Stomach smooth muscle (tissue), 2 donors: ENCODE measurements at regions not wholly inside any gene's neighbourhood (a gene's known extent, or its start where the extent isn't known, plus 50 kb on each side); places are given as distances from the start of the nearest gene placed in this dataset.

Experiments
- H3K27ac ChIP-seq: one replicate; pipeline ENCODE4 v1.7.0; 2013; ENCODE audit warnings: mild to moderate bottlenecking, low read length, inconsistent platforms
- H3K27me3 ChIP-seq, 2 donors: one replicate each; pipeline ENCODE4 v1.7.0; 2013; ENCODE audit warnings: low read length in 2 of 2; ENCODE audit not compliant: insufficient read depth in 2 of 2, control insufficient read depth in 1 of 2
- H3K36me3 ChIP-seq, 2 donors: one replicate each; pipeline ENCODE4 v1.7.0; 2013; ENCODE audit warnings: low read length in 2 of 2; ENCODE audit not compliant: control insufficient read depth in 2 of 2, insufficient read depth in 2 of 2
- H3K4me1 ChIP-seq: one replicate; pipeline ENCODE4 v1.7.0; 2013; ENCODE audit warnings: low read length; ENCODE audit not compliant: control insufficient read depth, insufficient read depth
- H3K4me3 ChIP-seq, 2 donors: one replicate each; pipeline ENCODE4 v1.7.0; 2013; ENCODE audit warnings: low read length in 2 of 2
- H3K9ac ChIP-seq, 2 donors: one replicate each; pipeline ENCODE4 v1.7.0; 2013; ENCODE audit warnings: low read length in 2 of 2, mild to moderate bottlenecking in 1 of 2
- H3K9me3 ChIP-seq, 2 donors: one replicate each; pipeline ENCODE4 v1.7.0; 2013; ENCODE audit warnings: low read length in 2 of 2; ENCODE audit not compliant: control insufficient read depth in 2 of 2
- donor health status: healthy.
- donor health status: Pancreatic carcinoma.

DNA sequence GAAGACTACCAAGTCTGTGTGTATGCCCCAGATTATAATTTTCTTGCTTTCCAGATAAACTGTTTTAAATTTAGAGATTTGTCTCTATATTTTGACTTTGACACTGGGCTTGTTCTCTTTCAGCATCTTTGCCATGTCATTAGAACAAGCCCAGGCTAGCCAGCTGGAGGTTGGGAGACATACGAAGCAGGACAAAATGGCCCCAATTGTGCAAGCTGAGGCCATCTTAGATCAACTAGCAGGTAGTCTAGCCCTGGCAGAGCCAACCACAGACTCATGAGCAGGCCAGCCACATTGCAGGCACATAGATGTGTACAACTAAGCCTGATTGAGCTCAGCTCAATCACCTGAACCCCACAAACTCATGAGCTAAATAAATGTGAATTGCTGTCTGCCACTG is 321.4 kb downstream of the ATP23 start:
- Histone ChIP-seq H3K27ac (no peak overlapping the region), H3K27me3 (no peaks in the 10 kb centered on the region), H3K9ac (no peak overlapping the region), H3K4me3 (no peak overlapping the region), H3K36me3 (no peaks in the 10 kb centered on the region), H3K4me1 (no peaks in the 10 kb centered on the region), H3K9me3 (peaks cover 0 to 5% of the 10 kb centered on the region in 2 donors)

DNA sequence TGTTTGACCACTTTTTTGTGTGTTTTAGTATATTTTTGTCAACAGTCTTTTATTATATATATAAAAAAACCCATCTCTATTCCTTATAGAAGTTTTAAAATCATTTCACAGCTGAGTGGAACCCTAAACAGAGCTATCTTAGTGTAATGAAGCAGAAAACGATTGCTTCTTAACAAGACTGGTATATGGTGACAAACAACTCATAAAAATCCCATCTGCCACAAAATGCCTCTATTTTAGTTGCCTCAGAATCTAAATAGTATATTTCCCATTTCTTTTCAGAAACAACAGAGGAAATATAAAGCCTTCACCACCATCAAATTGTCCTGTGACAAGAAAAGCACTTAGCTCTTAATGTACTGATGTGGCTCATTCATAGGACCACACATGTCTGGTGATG is 322.4 kb downstream of the ATP23 start:
- Histone ChIP-seq H3K27ac (no peak overlapping the region), H3K4me3 (no peak overlapping the region), H3K9me3 (peaks cover 0 to 5% of the 10 kb centered on the region in 2 donors), H3K4me1 (no peaks in the 10 kb centered on the region), H3K9ac (no peak overlapping the region), H3K36me3 (no peaks in the 10 kb centered on the region), H3K27me3 (no peaks in the 10 kb centered on the region)

DNA sequence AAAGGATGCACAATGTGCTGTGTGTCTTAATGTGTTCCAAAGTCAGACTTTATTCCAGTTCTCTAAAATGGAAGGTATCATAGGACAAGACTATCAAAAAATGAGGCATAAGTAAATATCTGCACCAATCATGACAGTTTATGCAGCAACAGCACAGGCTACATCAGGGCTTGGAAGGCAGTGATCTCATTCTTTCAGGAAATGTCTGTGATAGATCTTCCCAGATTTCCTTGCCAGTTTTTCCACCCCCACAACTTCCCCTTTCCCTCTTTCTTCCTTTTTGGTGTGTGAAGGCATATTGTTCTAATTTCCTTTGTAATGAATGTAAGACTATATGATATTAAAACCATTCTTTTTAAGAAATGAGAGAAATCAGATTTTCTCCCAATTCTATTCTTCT is 326.7 kb downstream of the ATP23 start:
- H3K27me3 ChIP-seq = no peaks in the 10 kb centered on the region
- no peak overlapping the region for H3K27ac ChIP-seq
- H3K4me1 ChIP-seq = no peaks in the 10 kb centered on the region
- H3K36me3 ChIP-seq = no peaks in the 10 kb centered on the region
- no peak overlapping the region for H3K9ac ChIP-seq
- peaks cover 0 to 5% of the 10 kb centered on the region in 2 donors for H3K9me3 ChIP-seq
- H3K4me3 ChIP-seq = no peak overlapping the region

DNA sequence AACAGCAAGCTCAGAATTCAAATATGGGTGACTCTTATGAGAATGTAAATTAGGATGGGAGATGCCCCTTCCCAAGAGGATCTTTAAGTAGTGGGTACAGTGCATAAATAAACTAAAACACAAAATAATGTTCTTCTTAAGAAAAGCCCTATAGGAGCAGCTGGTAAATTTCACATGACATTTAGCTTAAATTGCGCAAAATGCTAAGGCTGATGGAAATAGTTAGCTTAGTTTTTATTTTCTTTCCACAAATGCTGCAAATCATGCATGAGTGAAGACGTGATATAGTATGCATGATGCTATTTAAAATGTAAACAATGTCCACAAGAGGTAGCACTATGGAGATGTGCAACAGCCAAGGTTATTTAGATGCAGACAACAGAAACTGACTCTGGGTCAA is 328.1 kb downstream of the ATP23 start:
- Histone ChIP-seq H3K4me3 (no peak overlapping the region), H3K36me3 (no peaks in the 10 kb centered on the region), H3K27me3 (no peaks in the 10 kb centered on the region), H3K27ac (no peak overlapping the region), H3K4me1 (no peaks in the 10 kb centered on the region), H3K9me3 (peaks cover 0 to 5% of the 10 kb centered on the region in 2 donors), H3K9ac (no peak overlapping the region)

DNA sequence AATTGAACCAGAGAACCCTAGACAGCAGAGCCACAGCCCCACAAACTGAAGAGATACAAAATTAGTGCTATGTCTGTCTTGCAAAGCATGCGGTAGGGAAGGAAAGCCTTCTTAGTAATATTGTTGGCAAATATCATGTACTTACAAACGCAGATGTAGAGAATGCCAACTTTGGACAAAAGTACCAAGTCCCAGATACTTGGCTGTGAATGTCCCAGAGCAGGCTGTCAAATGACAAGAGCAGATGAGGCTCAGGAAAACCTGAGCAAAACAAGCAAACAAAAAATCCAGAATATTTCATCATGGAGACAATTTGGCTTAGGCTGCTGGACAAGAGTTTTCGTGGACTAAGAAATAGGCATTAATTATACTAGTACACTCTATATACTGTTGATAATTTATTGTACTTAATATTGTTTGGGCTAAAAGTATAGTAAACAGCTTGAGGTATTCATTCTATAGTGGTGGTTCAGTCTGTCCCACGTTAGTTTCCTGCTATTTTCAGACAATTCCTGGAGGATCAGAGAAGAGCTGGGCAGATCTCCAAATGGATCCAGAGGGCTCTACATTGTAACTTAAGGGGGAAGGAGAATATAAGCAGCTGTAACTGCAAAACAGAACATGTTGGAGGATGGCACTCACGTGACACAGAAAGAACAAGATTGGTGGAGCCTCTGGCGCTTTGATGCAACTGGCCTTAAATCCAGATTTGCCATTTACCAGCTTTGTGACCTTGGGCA is 329.8 kb downstream of the ATP23 start:
- H3K36me3 ChIP-seq = no peaks in the 10 kb centered on the region
- H3K27ac ChIP-seq = no peak overlapping the region
- no peaks in the 10 kb centered on the region for H3K4me1 ChIP-seq
- no peak overlapping the region for H3K9ac ChIP-seq
- no peaks in the 10 kb centered on the region for H3K27me3 ChIP-seq
- H3K4me3 ChIP-seq = no peak overlapping the region
- H3K9me3 ChIP-seq = peaks cover 0 to 3% of the 10 kb centered on the region in 2 donors

DNA sequence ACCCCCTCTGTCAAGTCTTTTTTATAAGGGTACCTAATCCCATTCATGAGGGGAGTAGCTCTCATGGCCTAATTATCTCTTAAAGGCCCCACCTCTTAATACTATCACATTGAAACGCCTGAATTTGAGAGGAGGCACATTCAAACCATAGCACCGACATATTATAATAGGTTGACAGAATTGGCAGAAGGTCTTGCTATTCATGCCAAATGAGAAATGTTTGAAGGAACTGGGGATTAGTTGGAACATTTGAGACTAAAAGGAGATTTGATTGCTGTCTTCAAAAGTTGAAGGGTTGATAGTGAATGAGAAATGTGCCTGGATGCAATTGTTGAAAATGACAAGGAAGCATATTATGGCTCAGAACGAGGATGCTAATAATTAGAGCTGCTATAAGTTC is 331.1 kb downstream of the ATP23 start:
- Histone ChIP-seq H3K4me1 (no peaks in the 10 kb centered on the region), H3K9me3 (peaks cover 0 to 3% of the 10 kb centered on the region in 2 donors)

DNA sequence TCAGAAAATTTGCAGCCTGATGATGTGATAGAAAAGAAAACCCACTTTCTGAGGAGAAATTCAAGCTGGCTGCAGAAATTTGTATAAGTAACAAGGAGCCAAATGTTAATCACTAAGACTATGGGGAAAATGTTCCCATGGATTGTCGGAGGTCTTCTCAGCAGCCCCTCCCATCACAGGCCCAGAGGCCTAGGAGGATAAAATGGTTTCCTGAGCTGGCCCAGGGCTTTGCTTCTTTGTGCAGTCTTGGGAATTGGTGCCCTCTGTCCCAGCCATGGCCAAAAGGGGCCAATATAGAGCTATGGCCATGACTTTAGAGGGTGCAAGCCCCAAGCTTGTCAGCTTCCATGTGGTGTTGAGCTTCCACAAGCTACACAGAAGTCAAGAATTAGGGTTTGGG is 335.9 kb downstream of the ATP23 start:
- H3K36me3 ChIP-seq = no peaks in the 10 kb centered on the region
- H3K4me1 ChIP-seq = no peaks in the 10 kb centered on the region
- H3K27me3 ChIP-seq = no peaks in the 10 kb centered on the region
- no peak overlapping the region for H3K9ac ChIP-seq
- H3K27ac ChIP-seq = no peak overlapping the region
- peaks cover 0 to 10% of the 10 kb centered on the region in 2 donors for H3K9me3 ChIP-seq
- no peak overlapping the region for H3K4me3 ChIP-seq

More for the DNA sequence above, 331.1 kb downstream of the ATP23 start:
- H3K9ac ChIP-seq = no peak overlapping the region
- H3K27ac ChIP-seq = no peak overlapping the region
- H3K4me3 ChIP-seq = no peak overlapping the region
- no peaks in the 10 kb centered on the region for H3K36me3 ChIP-seq
- no peaks in the 10 kb centered on the region for H3K27me3 ChIP-seq

DNA sequence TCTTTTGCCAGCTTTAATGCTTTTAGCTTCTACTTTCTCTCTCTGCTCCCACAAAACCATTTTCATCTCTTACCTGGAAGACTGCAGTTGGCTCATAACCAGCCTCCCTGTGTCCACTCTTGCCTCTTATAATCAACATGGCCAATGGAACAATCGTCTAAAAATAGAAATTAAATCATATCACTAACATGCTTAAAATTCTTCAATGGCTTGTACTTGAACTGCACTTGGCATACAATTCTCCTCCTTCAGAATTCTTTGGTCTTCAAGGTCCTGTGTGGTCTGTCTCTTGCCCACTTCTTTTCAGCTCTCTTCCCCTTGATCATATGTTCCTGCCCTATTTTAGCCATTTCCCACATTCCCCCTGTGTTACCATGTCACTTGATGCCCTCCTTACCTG is 342.2 kb downstream of the ATP23 start:
- peaks cover 0 to 4% of the 10 kb centered on the region in 2 donors for H3K9me3 ChIP-seq
- H3K36me3 ChIP-seq = no peaks in the 10 kb centered on the region
- H3K9ac ChIP-seq = no peak overlapping the region
- no peaks in the 10 kb centered on the region for H3K4me1 ChIP-seq
- H3K4me3 ChIP-seq = no peak overlapping the region
- no peaks in the 10 kb centered on the region for H3K27me3 ChIP-seq
- no peak overlapping the region for H3K27ac ChIP-seq

DNA sequence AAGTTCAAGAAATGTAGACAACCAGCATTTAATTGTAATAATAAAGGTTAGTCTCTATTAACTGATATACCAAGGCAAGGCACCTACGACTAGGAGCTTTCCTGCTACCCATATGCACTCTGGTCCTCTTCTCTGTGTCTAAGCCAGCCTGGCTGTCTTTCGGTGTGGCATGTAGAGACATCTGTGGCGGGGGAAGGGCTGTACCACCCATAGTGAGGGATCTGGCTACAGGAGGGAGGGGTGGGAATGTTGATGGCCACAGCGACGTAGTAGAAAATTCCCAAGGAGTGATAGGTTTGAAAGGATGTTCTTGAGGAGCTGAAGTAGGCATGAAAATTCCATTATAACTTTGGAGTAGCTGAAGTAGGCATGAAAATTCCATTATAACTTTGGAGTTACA is 344.2 kb downstream of the ATP23 start:
- H3K4me1 ChIP-seq = no peaks in the 10 kb centered on the region
- no peak overlapping the region for H3K4me3 ChIP-seq
- no peaks in the 10 kb centered on the region for H3K36me3 ChIP-seq
- no peak overlapping the region for H3K27ac ChIP-seq
- peaks cover 0 to 4% of the 10 kb centered on the region in 2 donors for H3K9me3 ChIP-seq
- no peaks in the 10 kb centered on the region for H3K27me3 ChIP-seq
- H3K9ac ChIP-seq = no peak overlapping the region

DNA sequence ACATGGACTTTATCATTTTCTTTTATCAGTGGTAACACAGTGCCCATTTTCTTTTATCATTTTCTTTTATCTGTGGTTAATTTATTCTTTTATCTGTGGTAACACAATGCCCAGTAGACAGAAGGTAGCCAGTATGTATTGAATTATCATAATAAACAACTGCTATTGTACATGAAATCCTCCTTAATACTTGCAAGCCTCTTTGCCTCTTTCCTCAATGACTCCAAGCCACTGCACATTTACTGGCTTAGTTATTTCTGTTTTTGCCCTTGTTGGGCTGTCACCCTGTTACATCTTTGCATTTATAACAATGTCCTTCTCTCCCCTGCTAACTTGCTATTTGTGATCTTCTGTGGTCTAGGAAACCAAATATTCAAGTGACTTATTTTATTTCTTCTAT is 345.0 kb downstream of the ATP23 start:
- H3K4me1 ChIP-seq = no peaks in the 10 kb centered on the region
- H3K27me3 ChIP-seq = no peaks in the 10 kb centered on the region
- H3K4me3 ChIP-seq = no peak overlapping the region
- H3K27ac ChIP-seq = no peak overlapping the region
- H3K9me3 ChIP-seq = peaks cover 0 to 1% of the 10 kb centered on the region in 2 donors
- no peak overlapping the region for H3K9ac ChIP-seq
- no peaks in the 10 kb centered on the region for H3K36me3 ChIP-seq

DNA sequence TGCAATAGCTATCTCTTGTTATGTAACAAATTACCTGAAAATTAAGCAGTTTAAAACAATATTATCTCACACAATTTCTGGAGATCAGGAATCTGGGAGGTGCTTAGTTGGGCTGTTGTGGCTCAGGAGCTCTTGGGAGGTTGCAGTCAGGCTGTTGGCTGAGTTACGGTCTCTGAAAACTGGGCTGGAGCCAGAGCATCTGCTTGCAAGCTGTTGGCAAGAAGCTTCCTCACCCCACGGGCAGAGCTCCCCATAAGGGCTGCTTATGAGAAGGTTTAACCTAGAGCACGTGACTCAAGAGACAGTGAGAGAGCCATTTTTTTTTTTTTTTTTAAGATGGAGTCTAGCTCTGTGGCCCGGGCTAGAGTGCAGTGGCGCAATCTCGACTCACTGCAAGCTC is 346.8 kb downstream of the ATP23 start:
- Histone ChIP-seq H3K4me1 (no peaks in the 10 kb centered on the region), H3K27me3 (no peaks in the 10 kb centered on the region), H3K27ac (no peak overlapping the region), H3K9ac (no peak overlapping the region), H3K9me3 (no peaks in the 10 kb centered on the region), H3K4me3 (no peak overlapping the region), H3K36me3 (no peaks in the 10 kb centered on the region)
